ENCODE measurements at regions not wholly inside any gene's neighbourhood (a gene's known extent, or its start where the extent isn't known, plus 50 kb on each side); places are given as distances from the start of the nearest gene placed in this dataset.
A peak's percentile ranks its signal among the peaks of the same experiment; 100 is the strongest.

DNA sequence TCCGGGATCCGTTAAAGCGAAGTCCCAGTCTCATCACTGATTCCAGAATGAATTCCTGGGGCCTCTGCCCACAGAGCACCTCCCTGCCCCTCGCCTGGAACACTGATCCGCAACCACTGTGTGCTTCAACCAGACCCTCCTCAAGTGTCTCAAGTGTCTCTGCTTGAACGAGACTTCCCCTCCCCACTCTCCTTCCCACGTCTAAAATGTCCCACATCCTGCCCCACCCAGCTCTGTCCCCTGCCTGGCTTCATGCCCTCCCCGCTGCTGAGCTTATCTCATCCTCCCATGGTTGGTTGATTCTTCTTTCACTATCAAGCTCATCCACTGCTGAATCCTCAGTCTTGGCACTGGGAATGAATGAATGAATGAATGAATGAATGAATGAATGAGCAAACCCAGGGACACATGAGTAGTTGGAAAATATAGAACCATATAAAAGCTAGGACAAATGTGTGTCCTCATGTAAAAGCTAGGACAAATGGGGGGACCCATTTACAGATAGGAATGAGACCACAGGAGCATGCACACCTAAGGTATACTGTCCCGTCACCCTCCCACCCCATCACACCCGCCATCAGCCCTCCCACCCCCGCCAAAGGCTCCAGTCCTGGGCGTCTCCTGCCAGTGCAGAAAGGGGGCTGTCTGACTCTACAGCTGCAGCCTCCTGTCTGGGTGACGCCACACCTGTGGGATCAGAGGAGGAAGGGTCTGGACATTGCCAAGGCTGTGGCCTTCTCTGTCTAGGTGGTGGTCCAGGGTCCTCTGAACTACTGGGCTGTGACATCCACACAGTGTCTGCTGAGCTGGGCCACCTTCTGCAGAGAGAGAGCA, 71.4 kb upstream of the LINC01488 start:
- Mint-ChIP-seq H3K9me3 (peaks cover 3% of the 10 kb centered on the region), H3K27me3 (ENCODE audit: low read depth) (no peaks in the 10 kb centered on the region), H3K4me3 (no peak overlapping the region), H3K27ac (no peak overlapping the region), H3K36me3 (ENCODE audit: low read depth) (no peaks in the 10 kb centered on the region), H3K4me1 (ENCODE audit: low read depth) (peaks cover 17% of the 10 kb centered on the region)
- CTCF ChIA-PET: no interaction called here
- peak; percentile 14 for DNase-seq
- intact Hi-C loops (cut with micrococcal nuclease): loop anchor here (10.0 kb wide), 1 partner anchor 285 kb away; no protein-coding TSS in a partner anchor

GRCh38 chr11:69411257-69411924, 70.1 kb upstream of the LINC01488 start:
- peaks cover 17% of the 10 kb centered on the region for H3K4me1 Mint-ChIP-seq (ENCODE audit: low read depth)
- no peak overlapping the region for H3K27ac Mint-ChIP-seq
- no peaks in the 10 kb centered on the region for H3K27me3 Mint-ChIP-seq (ENCODE audit: low read depth)
- intact Hi-C loops (cut with micrococcal nuclease): loop anchor here (10.0 kb wide), 1 partner anchor 287 kb away; no protein-coding TSS in a partner anchor
- DNase-seq: no peak
- H3K9me3 Mint-ChIP-seq: peaks cover 3% of the 10 kb centered on the region
- H3K4me3 Mint-ChIP-seq: no peak overlapping the region
- H3K36me3 Mint-ChIP-seq (ENCODE audit: low read depth): no peaks in the 10 kb centered on the region
- CTCF ChIA-PET: no interaction called here

GRCh38 chr11:69413015-69413801, 68.3 kb upstream of the LINC01488 start:
- Mint-ChIP-seq H3K36me3 (ENCODE audit: low read depth) (no peaks in the 10 kb centered on the region), H3K27ac (no peak overlapping the region), H3K9me3 (peaks cover 3% of the 10 kb centered on the region), H3K4me3 (no peak overlapping the region), H3K27me3 (ENCODE audit: low read depth) (no peaks in the 10 kb centered on the region), H3K4me1 (ENCODE audit: low read depth) (peaks cover 17% of the 10 kb centered on the region)
- intact Hi-C loops (cut with micrococcal nuclease): loop anchor here (10.0 kb wide), 1 partner anchor 288 kb away; no protein-coding TSS in a partner anchor
- no peak for DNase-seq
- CTCF ChIA-PET: no interaction called here

DNA sequence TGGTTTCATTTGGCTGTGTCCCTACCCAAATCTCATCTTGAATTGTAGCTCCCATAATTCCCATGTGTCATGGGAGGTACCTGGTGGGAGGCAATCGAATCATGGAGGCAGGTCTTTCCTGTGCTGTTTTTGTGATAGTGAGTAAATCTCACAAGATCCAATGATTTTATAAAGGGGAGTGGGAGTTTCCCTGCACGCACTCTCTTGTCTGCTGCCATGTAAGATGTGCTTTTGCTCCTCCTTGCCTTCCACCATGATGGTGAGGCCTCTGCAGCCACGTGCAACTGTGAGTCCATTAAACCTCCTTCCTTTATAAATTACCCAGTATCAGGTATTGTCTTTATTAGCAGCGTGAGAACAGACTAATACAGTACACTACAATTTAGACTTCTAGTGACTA, 67.5 kb upstream of the LINC01488 start:
- peaks cover 3% of the 10 kb centered on the region for H3K9me3 Mint-ChIP-seq
- no peaks in the 10 kb centered on the region for H3K27me3 Mint-ChIP-seq (ENCODE audit: low read depth)
- no peak for DNase-seq
- H3K36me3 Mint-ChIP-seq (ENCODE audit: low read depth): no peaks in the 10 kb centered on the region
- CTCF ChIA-PET: interaction anchor here (0.7 kb wide), 1 partner anchor 150 kb away, joined by 3 read pairs; no protein-coding TSS in a partner anchor
- peaks cover 17% of the 10 kb centered on the region for H3K4me1 Mint-ChIP-seq (ENCODE audit: low read depth)
- intact Hi-C loops (cut with micrococcal nuclease): loop anchor here (10.0 kb wide), 1 partner anchor 289 kb away; no protein-coding TSS in a partner anchor
- no peak overlapping the region for H3K4me3 Mint-ChIP-seq
- no peak overlapping the region for H3K27ac Mint-ChIP-seq

DNA sequence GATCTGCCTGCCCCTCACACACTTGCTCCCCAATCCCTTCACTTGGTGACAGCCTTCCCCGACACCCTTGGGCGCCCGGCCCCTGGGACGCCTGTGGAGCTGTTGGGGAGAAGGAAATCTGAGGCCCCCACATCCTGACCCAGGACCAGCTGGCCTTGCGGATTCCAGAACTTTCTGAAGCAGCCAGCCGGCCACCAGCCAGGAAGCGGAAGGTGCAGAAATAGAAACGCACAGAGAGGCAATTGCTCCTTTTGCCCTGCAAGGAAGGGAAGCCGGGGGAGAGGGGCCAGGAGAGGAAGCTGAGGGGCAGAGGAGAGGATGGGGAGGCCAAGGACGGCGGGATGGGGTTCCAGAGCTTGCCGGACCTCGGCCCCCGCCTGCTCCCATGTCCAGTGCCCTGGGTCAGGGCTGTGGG, 66.7 kb upstream of the LINC01488 start:
- H3K27ac Mint-ChIP-seq: no peak overlapping the region
- peaks cover 3% of the 10 kb centered on the region for H3K9me3 Mint-ChIP-seq
- H3K36me3 Mint-ChIP-seq (ENCODE audit: low read depth): no peaks in the 10 kb centered on the region
- no peak for DNase-seq
- H3K4me1 Mint-ChIP-seq (ENCODE audit: low read depth): peaks cover 15% of the 10 kb centered on the region
- no peaks in the 10 kb centered on the region for H3K27me3 Mint-ChIP-seq (ENCODE audit: low read depth)
- H3K4me3 Mint-ChIP-seq: no peak overlapping the region
- CTCF ChIA-PET: no interaction called here
- intact Hi-C loops (cut with micrococcal nuclease): loop anchor here (10.0 kb wide), 1 partner anchor 290 kb away; no protein-coding TSS in a partner anchor

- H3K4me1 Mint-ChIP-seq (ENCODE audit: low read depth): peaks cover 9% of the 10 kb centered on the region
- CTCF ChIA-PET: no interaction called here
- peaks cover 3% of the 10 kb centered on the region for H3K9me3 Mint-ChIP-seq
- no peaks in the 10 kb centered on the region for H3K36me3 Mint-ChIP-seq (ENCODE audit: low read depth)
- no peak overlapping the region for H3K27ac Mint-ChIP-seq
- DNase-seq: no peak
- intact Hi-C loops (cut with micrococcal nuclease): loop anchor here (10.0 kb wide), 1 partner anchor 291 kb away; no protein-coding TSS in a partner anchor
- H3K27me3 Mint-ChIP-seq (ENCODE audit: low read depth): no peaks in the 10 kb centered on the region
- H3K4me3 Mint-ChIP-seq: no peak overlapping the region
These were observed 65.9 kb upstream of the LINC01488 start for GRCh38 chr11:69415411-69416142.

- Mint-ChIP-seq H3K9me3 (peaks cover 3% of the 10 kb centered on the region), H3K4me3 (no peak overlapping the region)
These were observed 65.3 kb upstream of the LINC01488 start for GRCh38 chr11:69416143-69416515.

GRCh38 chr11:69416762-69417698, 64.4 kb upstream of the LINC01488 start:
- peaks cover 2% of the 10 kb centered on the region for H3K4me1 Mint-ChIP-seq (ENCODE audit: low read depth)
- intact Hi-C loops (cut with micrococcal nuclease): loop anchor here (10.0 kb wide), 1 partner anchor 292 kb away; no protein-coding TSS in a partner anchor
- H3K36me3 Mint-ChIP-seq (ENCODE audit: low read depth): no peaks in the 10 kb centered on the region
- peaks cover 3% of the 10 kb centered on the region for H3K9me3 Mint-ChIP-seq
- no peak overlapping the region for H3K4me3 Mint-ChIP-seq
- no peak overlapping the region for H3K27ac Mint-ChIP-seq
- no peaks in the 10 kb centered on the region for H3K27me3 Mint-ChIP-seq (ENCODE audit: low read depth)
- CTCF ChIA-PET: no interaction called here
- DNase-seq: no peak

More at GRCh38 chr11:69416143-69416515, 65.3 kb upstream of the LINC01488 start:
- DNase-seq: no peak
- Mint-ChIP-seq H3K36me3 (ENCODE audit: low read depth) (no peaks in the 10 kb centered on the region), H3K27ac (no peak overlapping the region), H3K27me3 (ENCODE audit: low read depth) (no peaks in the 10 kb centered on the region), H3K4me1 (ENCODE audit: low read depth) (peaks cover 6% of the 10 kb centered on the region)
- intact Hi-C loops (cut with micrococcal nuclease): loop anchor here (10.0 kb wide), 1 partner anchor 291 kb away; no protein-coding TSS in a partner anchor
- CTCF ChIA-PET: no interaction called here

GRCh38 chr11:69417699-69418085, 63.8 kb upstream of the LINC01488 start:
- Mint-ChIP-seq H3K4me1 (ENCODE audit: low read depth) (peaks cover 2% of the 10 kb centered on the region), H3K4me3 (no peak overlapping the region), H3K36me3 (ENCODE audit: low read depth) (no peaks in the 10 kb centered on the region), H3K27ac (no peak overlapping the region), H3K9me3 (peaks cover 3% of the 10 kb centered on the region), H3K27me3 (ENCODE audit: low read depth) (no peaks in the 10 kb centered on the region)
- CTCF ChIA-PET: no interaction called here
- no peak for DNase-seq
- intact Hi-C loops (cut with micrococcal nuclease): loop anchor here (10.0 kb wide), 1 partner anchor 293 kb away; no protein-coding TSS in a partner anchor

DNA sequence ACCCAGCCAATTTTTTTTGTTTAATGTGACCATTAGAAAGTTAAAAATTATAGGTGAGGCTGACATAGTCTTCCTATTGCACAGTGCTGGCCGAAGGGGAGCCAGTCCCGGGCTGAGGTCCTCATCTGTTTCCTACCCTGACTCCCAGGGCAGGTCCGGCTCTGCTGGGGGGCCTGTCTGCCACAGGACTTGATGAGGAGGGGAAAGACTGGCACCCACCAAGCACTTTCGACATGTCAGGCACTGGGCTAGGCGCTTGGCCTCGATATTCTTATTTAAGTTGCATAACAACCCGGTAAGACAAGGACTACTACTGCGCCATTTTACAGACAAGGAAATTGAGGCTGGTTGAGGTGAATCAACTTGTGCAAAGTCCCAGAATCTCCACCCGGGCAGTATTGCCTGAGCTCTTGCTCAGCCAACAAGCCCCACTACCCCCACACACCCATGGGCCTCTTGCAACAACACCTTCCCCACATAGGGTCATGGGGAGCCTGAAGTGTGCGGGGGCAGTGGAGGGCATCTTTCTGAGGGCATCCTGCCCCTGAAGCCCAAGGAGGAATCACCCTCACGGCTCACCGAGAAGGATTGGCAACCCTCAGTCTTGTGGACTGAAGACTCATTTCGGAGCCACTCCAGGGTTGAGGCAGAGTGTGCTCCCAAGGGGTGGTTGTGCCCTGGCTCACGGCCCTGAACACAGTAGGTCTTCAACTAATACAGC, 62.7 kb upstream of the LINC01488 start:
- Mint-ChIP-seq H3K4me3 (no peak overlapping the region), H3K9me3 (peaks cover 3% of the 10 kb centered on the region), H3K36me3 (ENCODE audit: low read depth) (no peaks in the 10 kb centered on the region), H3K4me1 (ENCODE audit: low read depth) (no peaks in the 10 kb centered on the region), H3K27me3 (ENCODE audit: low read depth) (no peaks in the 10 kb centered on the region), H3K27ac (no peak overlapping the region)
- intact Hi-C loops (cut with micrococcal nuclease): loop anchor here (10.0 kb wide), 1 partner anchor 294 kb away; no protein-coding TSS in a partner anchor
- no peak for DNase-seq
- CTCF ChIA-PET: no interaction called here
